ENCODE measurements at regions not wholly inside any gene's neighbourhood (a gene's known extent, or its start where the extent isn't known, plus 50 kb on each side); places are given as distances from the start of the nearest gene placed in this dataset.

DNA sequence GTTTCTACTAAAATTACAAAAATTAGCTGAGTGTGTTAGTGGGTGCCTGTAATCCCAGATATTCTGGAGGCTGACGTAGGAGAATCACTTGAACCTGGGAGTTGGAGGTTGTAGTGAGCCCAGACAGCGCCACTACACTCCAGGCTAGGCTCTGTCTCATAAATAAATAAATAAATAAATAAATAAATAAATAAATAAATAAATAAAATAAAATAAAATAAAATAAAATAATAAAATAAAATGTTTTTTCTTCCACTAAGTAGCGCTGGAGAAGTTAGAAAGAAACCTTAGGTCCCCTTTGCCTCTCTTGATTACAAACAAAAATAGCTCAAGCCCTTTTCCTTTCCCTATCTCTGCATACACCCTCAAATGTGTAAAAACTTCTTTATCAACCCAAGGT is 525.9 kb downstream of the IPMK start:
- Histone ChIP-seq H3K27me3 (no peaks in the 10 kb centered on the region), H3K36me3 (no peaks in the 10 kb centered on the region), H3K9me3 (replicated peaks) (no peaks in the 10 kb centered on the region), H3K27ac (no peak overlapping the region), H3K4me3 (no peak overlapping the region), H3K4me1 (no peaks in the 10 kb centered on the region)
- no peak for DNase-seq

DNA sequence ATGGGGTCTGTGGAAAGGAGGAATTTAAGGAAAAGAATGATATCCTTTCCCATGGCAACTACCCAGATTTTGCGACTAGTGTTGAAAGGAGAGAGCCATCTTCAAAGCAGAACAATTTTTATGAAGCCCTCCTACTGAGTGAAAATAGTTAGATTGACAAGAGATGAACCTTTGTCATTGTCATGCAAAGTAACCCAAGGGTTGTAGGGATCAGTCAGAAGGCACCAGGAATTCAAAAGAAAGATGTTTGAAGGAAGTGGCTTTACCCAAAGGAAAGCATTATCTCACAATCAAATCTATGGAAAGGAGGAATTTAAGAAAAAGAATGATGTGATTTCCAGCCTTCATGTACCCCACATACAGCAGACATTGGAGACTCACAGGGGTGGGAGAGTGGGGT is 544.4 kb downstream of the IPMK start:
- no peaks in the 10 kb centered on the region for H3K9me3 ChIP-seq (replicated peaks)
- no peaks in the 10 kb centered on the region for H3K36me3 ChIP-seq
- H3K4me1 ChIP-seq: no peaks in the 10 kb centered on the region
- DNase-seq: no peak
- H3K27ac ChIP-seq: no peak overlapping the region
- no peak overlapping the region for H3K4me3 ChIP-seq
- no peaks in the 10 kb centered on the region for H3K27me3 ChIP-seq

DNA sequence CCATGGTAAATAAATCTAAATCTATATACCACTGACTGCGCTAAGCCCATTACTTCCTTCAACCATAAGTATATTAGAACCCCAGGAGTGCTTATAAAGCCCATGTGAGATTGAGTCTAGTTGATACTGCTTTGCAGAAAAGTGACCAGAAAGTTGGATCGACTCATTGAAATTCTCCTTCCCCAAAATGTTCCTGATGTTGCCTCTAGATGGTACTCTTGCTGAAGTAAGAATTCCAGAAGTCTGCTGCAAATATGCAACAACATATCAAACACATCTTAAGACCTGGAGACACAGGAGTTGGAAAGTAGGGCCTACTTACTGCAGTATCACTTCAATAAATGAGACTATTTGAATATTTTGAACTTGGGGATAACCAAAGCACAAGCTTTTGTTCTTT is 550.8 kb downstream of the IPMK start:
- Histone ChIP-seq H3K27ac (no peak overlapping the region), H3K36me3 (no peaks in the 10 kb centered on the region), H3K4me1 (no peaks in the 10 kb centered on the region), H3K9me3 (replicated peaks) (no peaks in the 10 kb centered on the region), H3K4me3 (no peak overlapping the region), H3K27me3 (no peaks in the 10 kb centered on the region)
- DNase-seq: no peak

DNA sequence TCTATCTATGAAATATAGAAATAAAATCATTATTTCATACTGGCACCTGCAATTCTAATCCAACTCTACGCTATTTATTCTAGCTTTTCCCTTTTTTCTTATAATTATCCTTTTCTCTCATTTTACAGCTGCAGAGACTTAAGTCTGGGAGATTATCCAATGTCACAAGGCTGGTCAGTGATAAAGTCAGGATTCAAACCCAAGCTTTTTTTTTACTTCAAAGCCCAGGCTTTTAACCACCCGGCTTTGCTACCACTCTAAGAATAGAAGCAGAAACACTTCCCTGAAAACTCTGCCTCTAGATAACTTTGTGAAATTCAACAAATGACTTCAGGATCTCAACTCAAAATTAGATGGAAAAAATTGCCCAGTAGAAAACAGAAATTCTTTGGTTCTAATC is 552.5 kb downstream of the IPMK start:
- H3K27ac ChIP-seq: no peak overlapping the region
- no peaks in the 10 kb centered on the region for H3K27me3 ChIP-seq
- H3K9me3 ChIP-seq (replicated peaks): no peaks in the 10 kb centered on the region
- no peaks in the 10 kb centered on the region for H3K4me1 ChIP-seq
- DNase-seq: no peak
- H3K36me3 ChIP-seq: no peaks in the 10 kb centered on the region
- no peak overlapping the region for H3K4me3 ChIP-seq

DNA sequence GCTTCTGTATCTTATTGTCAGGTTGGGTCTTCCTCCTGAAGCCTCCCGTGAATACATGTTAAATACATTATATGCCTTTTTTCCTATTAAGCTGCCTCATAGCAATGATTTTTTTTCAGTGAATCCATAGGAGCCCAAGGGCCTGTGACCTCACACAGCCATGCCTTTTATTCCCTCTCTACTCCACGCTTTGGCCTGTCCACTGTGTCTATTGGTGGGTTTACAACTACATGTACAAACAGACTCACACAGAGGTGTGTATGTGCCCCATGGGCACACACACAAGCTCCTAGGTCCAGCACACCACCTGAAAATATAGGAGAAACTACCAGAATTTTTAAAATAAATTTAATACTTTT is 560.4 kb downstream of the IPMK start:
- H3K36me3 ChIP-seq: no peaks in the 10 kb centered on the region
- no peaks in the 10 kb centered on the region for H3K4me1 ChIP-seq
- no peak overlapping the region for H3K4me3 ChIP-seq
- H3K9me3 ChIP-seq (replicated peaks): no peaks in the 10 kb centered on the region
- H3K27ac ChIP-seq: no peak overlapping the region
- DNase-seq: no peak
- no peaks in the 10 kb centered on the region for H3K27me3 ChIP-seq

DNA sequence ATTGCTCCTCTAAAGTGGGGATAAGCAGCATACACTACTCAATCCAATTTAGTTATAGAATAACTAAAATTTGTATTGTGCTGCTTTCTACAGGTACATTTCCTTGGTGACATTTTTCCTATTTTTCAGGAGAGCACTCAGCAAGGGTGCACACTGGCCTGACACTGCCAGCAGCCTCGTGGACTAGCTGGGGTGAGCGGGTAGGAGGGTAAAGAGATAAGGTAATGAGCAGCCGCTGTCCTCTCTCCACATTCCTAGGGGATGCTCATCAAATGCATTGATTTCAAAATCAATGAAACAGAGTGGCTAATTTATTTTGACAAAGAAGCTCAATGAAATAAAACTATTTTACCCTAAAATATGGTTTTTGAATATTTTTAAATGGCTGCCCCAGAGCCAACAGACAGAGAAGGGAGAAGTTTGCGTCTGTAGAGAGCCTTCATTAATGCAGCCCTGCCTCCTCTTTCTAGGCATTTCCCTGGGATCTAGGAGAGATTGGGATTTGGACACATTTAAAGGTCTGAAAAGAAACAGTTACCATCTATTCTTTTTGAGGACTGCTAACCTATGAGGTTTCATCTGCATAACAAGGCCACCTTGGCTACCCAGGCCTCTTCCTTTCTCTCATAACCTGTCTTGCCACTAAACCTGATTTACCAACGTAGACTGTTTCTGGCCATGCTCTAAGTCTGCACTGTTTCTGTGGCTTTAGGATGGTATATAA is 561.0 kb downstream of the IPMK start:
- Histone ChIP-seq H3K4me3 (no peak overlapping the region), H3K27ac (no peak overlapping the region), H3K9me3 (replicated peaks) (no peaks in the 10 kb centered on the region), H3K27me3 (no peaks in the 10 kb centered on the region), H3K36me3 (no peaks in the 10 kb centered on the region), H3K4me1 (no peaks in the 10 kb centered on the region)
- DNase-seq: no peak

DNA sequence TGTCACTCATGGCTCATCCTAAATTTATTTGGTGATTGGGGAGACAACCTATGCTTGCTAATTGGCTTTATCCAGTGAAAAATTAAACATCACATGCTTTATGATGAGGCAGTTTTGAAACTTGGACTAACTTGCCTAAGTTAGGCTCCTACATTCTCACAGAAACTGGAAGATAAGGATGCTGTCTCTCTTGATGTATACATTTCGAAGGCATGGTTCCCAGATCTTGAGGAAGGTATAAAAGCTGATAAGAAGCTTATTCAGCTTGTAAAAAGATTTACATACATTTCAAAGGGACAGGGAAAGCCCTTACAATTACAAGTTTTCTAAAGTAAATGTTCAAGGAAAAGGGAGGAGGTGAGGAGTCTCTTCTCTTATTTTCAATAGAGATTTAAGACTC is 561.7 kb downstream of the IPMK start:
- Histone ChIP-seq H3K9me3 (replicated peaks) (no peaks in the 10 kb centered on the region), H3K27ac (no peak overlapping the region), H3K27me3 (no peaks in the 10 kb centered on the region)

DNA sequence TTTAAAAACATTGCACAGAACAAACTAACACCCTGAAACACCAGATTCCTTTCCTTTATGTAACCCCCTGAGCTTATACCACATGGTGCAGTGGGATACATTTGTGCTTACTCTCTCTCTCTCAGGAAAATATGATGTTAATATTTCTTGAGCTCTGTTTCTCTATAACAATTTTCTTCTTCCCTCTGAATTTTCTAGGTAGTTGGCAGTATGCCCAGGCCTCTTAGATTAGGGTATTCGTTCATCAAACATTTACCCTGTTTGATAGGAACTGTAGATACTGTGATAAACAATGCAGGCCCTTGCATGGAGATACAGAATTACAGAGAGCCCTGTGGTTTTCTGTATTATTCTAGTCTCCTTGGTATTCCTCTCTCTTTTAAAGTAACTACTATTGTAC is 567.8 kb downstream of the IPMK start:
- Histone ChIP-seq H3K27me3 (no peaks in the 10 kb centered on the region), H3K27ac (no peak overlapping the region), H3K9me3 (replicated peaks) (no peaks in the 10 kb centered on the region), H3K4me3 (no peak overlapping the region), H3K36me3 (no peaks in the 10 kb centered on the region), H3K4me1 (no peaks in the 10 kb centered on the region)
- no peak for DNase-seq

More for the DNA sequence above, 561.7 kb downstream of the IPMK start:
- no peaks in the 10 kb centered on the region for H3K36me3 ChIP-seq
- H3K4me1 ChIP-seq: no peaks in the 10 kb centered on the region
- H3K4me3 ChIP-seq: no peak overlapping the region
- no peak for DNase-seq

DNA sequence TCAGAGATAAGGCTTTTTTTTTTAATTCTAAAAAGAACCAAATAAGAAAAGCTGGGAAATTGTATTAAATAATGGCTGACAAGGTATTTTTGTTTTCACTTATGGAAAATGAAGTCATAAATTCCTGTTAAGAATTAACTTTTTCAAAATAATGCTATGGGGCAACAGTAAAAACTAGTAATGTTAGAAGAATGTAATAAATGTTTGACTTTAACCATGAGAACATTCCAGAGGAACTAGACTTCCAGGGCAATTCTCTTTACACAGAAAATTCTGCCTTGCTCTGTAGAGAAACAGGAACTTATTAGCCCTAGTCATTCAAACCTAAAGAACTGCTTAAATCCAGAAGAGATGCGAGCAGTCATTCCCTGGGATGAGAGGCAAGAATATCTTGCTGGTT is 571.1 kb downstream of the IPMK start:
- no peak overlapping the region for H3K27ac ChIP-seq
- H3K4me1 ChIP-seq: no peaks in the 10 kb centered on the region
- no peaks in the 10 kb centered on the region for H3K27me3 ChIP-seq
- H3K4me3 ChIP-seq: no peak overlapping the region
- H3K36me3 ChIP-seq: no peaks in the 10 kb centered on the region
- no peak for DNase-seq
- H3K9me3 ChIP-seq (replicated peaks): no peaks in the 10 kb centered on the region

DNA sequence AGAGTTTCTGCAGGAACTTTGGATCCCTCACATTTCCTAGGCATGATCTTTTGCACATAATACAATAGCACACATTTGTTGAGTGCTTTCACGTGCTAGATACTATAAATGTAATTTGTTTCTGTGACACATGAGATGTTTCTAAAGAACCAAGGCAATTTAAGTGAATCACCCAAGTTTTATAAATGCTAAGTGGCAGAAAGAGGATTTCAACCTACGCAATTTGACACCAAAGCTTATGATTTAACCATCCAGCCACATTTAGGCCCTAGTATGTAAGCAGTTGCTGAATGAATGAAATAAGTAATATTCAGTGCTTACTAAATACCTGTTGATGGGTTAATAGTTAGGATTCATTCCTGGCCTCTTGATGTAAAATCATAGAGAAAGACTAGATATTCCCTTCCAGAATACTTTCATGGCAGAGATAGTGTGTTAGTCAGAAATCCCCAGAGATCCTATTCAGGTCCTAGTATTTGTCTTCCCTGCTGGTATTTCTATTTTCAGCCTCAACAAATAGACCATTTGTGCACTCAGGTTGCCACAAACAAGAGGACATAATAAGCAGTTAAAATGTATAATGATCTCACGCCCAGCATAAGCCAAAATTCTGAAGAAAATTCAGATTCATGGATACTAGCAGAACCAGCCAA is 572.6 kb downstream of the IPMK start:
- no peaks in the 10 kb centered on the region for H3K4me1 ChIP-seq
- H3K9me3 ChIP-seq (replicated peaks): no peaks in the 10 kb centered on the region
- H3K4me3 ChIP-seq: no peak overlapping the region
- no peaks in the 10 kb centered on the region for H3K27me3 ChIP-seq
- no peak for DNase-seq
- H3K27ac ChIP-seq: no peak overlapping the region
- H3K36me3 ChIP-seq: no peaks in the 10 kb centered on the region

DNA sequence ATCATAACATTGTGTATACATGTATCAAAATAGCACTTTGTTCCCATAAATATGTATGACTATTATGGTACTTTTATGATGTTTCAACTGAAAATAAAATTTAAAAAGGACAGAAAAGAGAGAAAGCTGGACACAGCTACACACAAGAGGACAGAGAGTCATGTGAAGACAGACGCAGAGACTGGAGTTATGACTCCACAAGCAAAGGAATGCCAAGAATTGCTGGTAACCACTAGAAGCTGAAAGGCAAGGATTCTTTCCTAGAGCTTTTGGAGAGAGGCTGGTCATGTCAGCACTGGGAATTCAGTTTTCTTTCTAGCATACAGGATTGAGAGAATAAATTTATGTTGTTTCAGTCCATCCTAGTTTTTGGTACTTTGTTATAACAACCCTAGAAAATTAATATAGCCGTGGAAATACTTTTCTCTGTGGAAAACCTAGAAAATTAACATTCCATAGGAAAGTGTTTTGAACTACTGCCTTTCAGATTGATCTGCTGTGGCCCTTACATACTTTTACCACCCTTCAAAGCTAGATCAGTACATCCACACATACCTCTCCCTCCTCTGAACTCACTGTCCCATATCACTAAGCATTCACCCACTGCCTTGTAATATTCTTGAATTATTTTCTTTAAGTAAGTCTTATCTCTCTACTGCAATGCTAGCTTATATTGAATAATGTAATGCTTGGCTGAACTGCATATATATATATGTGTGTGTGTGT is 575.3 kb downstream of the IPMK start:
- DNase-seq: peak in 1 of 2 experiments; percentile 21
- no peak overlapping the region for H3K4me3 ChIP-seq

DNA sequence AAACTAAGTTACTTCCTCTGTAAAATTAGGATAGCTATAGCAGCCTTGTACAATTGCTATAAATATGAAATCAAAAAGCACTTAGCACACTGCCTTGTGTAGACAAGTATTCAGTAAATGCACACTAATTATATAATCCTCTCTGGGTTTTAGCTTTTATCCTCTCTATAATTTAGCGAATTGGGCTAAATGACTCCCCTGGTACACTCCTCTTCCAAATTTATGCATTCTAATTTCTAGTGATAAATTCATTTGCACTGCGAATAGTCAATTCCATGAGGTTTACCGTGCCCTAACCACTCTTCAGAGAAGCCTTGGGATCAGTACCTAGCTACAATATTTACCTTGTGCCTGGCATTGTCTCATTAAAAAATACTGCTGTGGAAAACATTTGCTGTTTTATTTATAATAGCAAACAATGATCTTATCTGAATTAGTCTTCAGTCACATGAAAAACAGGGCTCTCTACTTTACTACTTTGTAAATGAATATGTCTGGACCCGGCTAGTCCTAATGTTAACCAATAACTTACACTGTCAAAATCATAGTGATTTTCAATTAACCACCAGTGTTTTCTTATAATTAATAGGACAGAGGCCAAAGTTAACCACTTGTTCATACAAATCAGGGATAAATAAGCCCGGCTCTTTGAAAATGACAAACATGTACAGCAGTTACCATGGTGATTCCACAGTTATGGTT is 577.9 kb downstream of the IPMK start:
- H3K4me1 ChIP-seq: no peaks in the 10 kb centered on the region
- DNase-seq: no peak
- no peak overlapping the region for H3K27ac ChIP-seq
- H3K9me3 ChIP-seq (replicated peaks): no peaks in the 10 kb centered on the region
- H3K36me3 ChIP-seq: no peaks in the 10 kb centered on the region
- H3K4me3 ChIP-seq: no peak overlapping the region
- no peaks in the 10 kb centered on the region for H3K27me3 ChIP-seq

More for the DNA sequence above, 575.3 kb downstream of the IPMK start:
- Histone ChIP-seq H3K36me3 (no peaks in the 10 kb centered on the region), H3K27ac (no peak overlapping the region), H3K27me3 (no peaks in the 10 kb centered on the region), H3K4me1 (no peaks in the 10 kb centered on the region), H3K9me3 (replicated peaks) (no peaks in the 10 kb centered on the region)

DNA sequence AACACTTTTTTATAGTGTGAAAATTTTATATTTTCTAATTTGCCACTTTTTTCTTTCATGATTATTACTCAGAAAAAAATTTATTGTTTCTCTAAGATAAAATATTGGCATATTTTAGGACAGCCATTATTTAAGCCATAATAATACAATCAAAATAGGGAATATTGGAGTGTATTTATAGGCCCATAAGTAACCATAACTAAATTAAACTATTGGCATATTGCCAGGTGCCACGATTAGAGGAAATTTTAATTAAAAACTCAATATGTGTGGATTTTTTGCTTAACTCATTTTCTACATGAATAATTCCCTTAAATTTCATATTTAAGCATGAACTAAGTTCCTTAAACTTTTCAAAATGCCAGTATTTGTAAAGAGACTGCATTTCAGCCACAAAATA is 587.8 kb downstream of the IPMK start:
- H3K9me3 ChIP-seq (replicated peaks): no peaks in the 10 kb centered on the region
- DNase-seq: no peak
- no peak overlapping the region for H3K4me3 ChIP-seq
- H3K27ac ChIP-seq: no peak overlapping the region
- no peaks in the 10 kb centered on the region for H3K36me3 ChIP-seq
- H3K4me1 ChIP-seq: no peaks in the 10 kb centered on the region
- H3K27me3 ChIP-seq: no peaks in the 10 kb centered on the region

DNA sequence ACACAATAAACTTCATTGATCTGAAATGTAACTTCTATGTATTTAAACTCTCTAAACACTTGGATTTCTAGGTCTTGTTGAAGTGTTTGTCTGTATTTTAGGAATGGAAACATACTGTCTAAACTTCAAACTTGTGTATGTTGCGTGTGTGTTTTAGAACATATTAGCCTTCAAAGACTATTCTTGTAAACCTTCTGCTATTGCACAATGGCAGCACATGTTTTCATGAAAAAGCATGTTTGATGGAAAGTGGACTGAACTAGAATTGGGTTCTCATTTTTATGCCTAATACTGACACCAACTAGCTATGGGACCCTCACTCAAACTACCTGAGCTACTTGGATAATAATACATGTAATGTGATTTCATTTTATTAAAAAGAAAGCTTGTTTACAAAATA is 592.6 kb downstream of the IPMK start:
- DNase-seq: no peak
- Histone ChIP-seq H3K4me3 (no peak overlapping the region), H3K9me3 (replicated peaks) (no peaks in the 10 kb centered on the region)

DNA sequence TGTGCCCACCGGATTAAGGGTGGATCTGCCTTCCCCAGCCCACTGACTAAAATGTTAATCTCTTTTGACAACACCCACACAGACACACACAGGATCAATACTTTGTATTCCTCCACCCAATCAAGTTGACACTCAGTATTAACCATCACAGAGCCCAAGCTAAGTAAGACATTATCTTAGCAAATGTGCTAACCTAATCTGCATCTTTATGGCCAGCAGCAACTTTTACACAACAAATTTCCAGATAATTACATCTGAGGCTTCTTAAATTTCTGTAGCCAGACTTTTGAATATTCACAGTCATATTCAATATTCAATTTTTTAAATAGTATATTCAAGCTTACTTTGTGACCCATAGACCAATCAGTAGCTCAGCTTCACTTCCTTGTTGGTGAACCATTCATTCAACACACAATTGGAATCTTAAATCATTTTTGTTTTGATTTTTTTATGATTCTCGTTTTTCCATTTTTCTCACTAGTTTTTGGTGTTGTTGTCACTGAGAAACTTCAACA is 594.2 kb downstream of the IPMK start:
- Histone ChIP-seq H3K36me3 (no peaks in the 10 kb centered on the region), H3K27ac (no peak overlapping the region), H3K9me3 (replicated peaks) (no peaks in the 10 kb centered on the region), H3K4me3 (no peak overlapping the region), H3K27me3 (no peaks in the 10 kb centered on the region), H3K4me1 (no peaks in the 10 kb centered on the region)
- no peak for DNase-seq

More for the DNA sequence above, 592.6 kb downstream of the IPMK start:
- H3K27me3 ChIP-seq: no peaks in the 10 kb centered on the region
- H3K36me3 ChIP-seq: no peaks in the 10 kb centered on the region
- no peaks in the 10 kb centered on the region for H3K4me1 ChIP-seq
- no peak overlapping the region for H3K27ac ChIP-seq
